D721Med (cell line): ENCODE measurements at regions not wholly inside any gene's neighbourhood (a gene's known extent, or its start where the extent isn't known, plus 50 kb on each side); places are given as distances from the start of the nearest gene placed in this dataset.

ENCODE experiments used
- DNase-seq: peaks from one replicate; pipeline ENCODE4 v3.0.0; 2011; ENCODE audit warnings: low spot score; ENCODE audit not compliant: insufficient read length
- FAIRE-seq: peaks from 2 replicates; lab custom pipeline; 2011; peaks lifted over from hg19 to GRCh38; lab: Jason Lieb, UNC
- TF ChIP-seq, protein P1 (sequence below): IDR thresholded peaks from 2 replicates; pipeline ENCODE4 v1.5.1; 2012; ENCODE audit warnings: mild to moderate bottlenecking, control low read depth; ENCODE audit not compliant: insufficient read depth; ENCODE audit errors: missing control alignments

DNA sequence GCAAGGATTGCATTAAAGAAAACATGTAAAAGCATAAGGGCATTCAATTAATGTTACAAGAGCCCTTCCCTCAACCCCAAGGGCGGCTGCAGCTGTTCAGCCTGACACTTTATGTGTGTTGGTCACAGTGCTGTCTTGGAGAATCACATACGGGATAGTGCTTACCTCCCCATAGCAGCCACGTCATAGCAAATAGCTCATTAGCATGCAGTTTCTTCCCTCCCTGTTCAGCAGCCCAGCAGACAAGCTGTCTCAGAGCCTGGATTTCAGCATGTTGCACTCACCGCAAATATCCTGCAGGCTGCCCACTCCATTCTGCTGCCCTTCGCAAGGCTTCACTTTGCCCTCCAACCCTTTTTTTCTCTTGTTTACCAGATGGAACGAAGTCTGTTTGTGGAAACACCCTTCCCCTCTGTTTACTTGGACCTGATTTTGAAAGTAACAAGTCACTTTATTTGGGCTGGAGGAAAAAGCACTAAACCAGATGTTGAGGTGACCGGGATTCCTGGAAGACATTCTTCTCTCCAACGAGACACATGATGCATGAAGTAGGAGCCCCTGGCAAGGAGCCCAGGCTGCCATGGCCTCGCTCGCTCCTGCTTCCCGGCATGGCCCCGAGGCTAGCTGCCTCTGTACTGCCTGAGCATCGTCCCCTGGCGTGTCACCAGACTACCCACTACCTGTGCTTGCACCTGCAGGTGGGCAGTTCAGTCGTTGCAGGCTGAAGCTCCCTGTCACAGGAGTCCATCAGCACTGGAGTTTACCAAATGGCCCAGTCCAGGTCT, 151.6 kb upstream of the GMDS start:
- TF ChIP-seq, protein P1, sequence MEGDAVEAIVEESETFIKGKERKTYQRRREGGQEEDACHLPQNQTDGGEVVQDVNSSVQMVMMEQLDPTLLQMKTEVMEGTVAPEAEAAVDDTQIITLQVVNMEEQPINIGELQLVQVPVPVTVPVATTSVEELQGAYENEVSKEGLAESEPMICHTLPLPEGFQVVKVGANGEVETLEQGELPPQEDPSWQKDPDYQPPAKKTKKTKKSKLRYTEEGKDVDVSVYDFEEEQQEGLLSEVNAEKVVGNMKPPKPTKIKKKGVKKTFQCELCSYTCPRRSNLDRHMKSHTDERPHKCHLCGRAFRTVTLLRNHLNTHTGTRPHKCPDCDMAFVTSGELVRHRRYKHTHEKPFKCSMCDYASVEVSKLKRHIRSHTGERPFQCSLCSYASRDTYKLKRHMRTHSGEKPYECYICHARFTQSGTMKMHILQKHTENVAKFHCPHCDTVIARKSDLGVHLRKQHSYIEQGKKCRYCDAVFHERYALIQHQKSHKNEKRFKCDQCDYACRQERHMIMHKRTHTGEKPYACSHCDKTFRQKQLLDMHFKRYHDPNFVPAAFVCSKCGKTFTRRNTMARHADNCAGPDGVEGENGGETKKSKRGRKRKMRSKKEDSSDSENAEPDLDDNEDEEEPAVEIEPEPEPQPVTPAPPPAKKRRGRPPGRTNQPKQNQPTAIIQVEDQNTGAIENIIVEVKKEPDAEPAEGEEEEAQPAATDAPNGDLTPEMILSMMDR, result no peak
- no peak for DNase-seq
- FAIRE-seq, result no peak

DNA sequence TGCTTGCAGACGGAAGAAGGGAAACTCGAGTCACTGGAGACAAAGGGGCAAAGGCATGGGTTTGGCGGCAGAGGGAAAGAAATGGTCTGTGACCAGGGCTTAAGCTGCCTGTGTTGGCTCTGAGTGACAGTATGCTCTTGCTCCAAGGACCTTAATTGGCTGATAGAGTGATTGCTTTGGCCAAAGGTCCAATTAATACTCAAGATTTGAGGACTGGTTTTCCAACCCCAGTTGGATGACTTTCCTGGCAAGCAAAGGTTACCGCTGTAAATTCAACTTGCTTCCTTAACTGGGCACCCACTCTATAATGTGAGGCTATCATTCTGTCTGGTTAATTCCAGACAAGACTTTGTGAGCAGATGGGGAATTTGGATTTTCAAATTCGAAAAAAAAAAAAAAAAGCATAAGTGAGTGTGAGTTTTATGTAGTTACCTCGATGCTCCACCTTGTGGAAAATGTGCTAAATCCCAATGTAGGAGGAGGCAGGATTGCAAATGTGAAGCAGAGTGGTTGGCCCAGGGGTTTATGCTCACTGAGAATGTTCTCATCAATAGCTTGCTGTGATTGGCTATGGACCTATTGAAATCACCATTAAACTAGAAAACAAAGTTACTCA, 150.7 kb upstream of the GMDS start:
- TF ChIP-seq, protein P1, result no peak
- no peak for DNase-seq
- no peak for FAIRE-seq

DNA sequence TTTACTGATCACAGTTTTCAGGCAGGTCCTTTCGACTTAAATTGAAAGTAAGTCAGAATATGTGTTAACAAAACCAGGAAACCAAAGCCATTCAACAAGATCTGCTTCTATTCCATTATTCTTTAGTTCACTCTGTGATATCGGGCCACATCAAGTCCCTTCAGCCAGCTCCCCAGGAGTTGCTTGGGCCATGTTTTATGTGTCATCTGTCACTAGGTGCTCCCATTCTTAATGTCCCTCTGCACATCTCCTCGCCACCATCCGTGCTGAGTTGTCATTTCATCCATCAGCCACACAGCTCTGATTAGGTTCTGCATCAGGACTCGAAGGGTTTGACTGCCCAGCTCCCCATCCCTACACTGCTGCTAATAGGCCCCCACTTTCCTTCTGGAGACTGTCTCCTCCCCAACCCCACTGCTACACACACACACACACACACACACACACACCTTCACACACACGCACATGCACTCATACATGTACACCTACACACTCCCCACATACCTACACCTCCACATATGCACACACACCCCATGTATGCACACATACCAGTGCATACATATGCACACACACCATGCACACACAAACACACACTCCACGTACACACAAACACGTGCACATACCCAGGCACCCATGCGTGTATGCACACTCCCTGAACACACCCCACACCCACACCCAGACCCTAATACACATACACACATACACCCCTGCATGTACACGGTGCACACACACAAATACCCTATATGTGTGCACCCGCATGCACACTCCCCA, 143.3 kb upstream of the GMDS start:
- TF ChIP-seq, protein P1, result no peak
- DNase-seq, result no peak
- no peak for FAIRE-seq

DNA sequence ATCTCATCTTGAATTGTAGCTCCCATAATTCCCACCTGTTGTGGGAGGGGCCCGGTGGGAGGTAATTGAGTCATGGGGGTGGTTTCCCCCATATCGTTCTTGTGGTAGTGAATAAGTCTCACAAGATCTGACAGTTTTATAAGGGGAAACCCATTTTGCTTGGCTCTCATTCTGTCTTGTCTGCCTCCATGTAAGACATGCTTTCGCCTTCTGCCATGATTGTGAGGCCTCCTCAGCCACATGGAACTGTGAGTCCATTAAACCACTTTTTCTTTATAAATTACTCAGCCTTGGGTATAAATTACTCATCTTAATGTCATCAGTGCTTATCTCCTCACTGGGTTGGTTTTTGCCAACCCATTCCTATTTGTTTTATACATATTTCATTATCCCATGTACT, 142.0 kb upstream of the GMDS start:
- DNase-seq (no peak), FAIRE-seq (no peak)
- TF ChIP-seq, protein P1, result no peak

DNA sequence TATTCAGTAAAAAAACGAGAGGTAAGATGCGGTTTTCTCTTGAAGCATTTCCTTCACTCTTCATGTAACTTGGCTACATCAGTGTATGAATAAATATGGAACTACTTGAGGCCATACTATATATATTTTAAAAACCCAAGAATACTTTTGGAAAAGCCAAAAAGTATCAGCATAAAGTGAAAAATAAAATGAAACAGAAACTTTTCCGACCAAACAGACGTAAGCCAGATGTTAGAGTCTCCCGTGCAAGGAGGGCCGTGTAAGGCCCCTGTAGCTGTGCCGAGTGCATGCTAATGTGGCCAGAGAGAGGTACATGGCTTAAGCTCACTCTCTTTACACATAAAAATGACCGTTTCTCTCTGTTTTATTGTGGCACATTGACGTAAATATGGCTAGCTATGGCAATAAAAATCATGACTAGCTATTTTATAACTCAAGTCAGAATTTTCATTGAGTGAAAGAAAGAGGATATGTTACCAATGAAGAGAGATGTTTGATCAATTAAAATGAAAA, 140.1 kb upstream of the GMDS start:
- TF ChIP-seq, protein P1, result no peak
- no peak for FAIRE-seq
- no peak for DNase-seq

DNA sequence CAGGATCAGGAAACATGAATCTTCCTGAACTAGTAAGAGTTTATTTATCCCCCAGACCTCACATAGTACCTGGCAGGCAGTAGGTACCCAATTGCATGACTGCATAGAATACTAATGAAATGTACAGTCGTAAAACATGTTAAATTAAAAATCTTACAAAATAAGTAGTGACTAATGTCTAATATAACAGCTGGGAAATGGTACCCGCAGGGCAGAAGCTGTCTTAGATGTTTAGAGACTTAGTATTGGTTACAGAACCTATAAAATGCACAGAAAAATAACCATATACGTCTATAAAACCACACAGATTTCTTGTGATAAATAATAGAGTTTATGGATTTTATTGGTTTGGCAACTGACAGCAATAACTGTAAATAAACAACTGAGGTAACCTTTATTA, 139.1 kb upstream of the GMDS start:
- FAIRE-seq, result no peak
- DNase-seq, result no peak
- TF ChIP-seq, protein P1, result no peak
